Mesodermal cell (in vitro differentiated cells): ENCODE measurements at regions not wholly inside any gene's neighbourhood (a gene's known extent, or its start where the extent isn't known, plus 50 kb on each side); places are given as distances from the start of the nearest gene placed in this dataset.
"Not testable (repeated sequence)": the region's sequence is repeated elsewhere in the genome, so short reads cannot be mapped to it uniquely, and the experiment has no call there.

Source experiments
- H3K27ac ChIP-seq: 2 replicates; pipeline ENCODE4 v1.7.0; 2013; ENCODE audit warnings: mild to moderate bottlenecking, low read depth, low read length, moderate library complexity; ENCODE audit not compliant: severe bottlenecking
- H3K36me3 ChIP-seq: 2 replicates; pipeline ENCODE4 v1.7.1; 2013; ENCODE audit warnings: mild to moderate bottlenecking, low read length, moderate library complexity; ENCODE audit not compliant: control insufficient read depth, insufficient read depth
- H3K4me1 ChIP-seq: one replicate; pipeline ENCODE4 v1.7.1; 2013; ENCODE audit warnings: mild to moderate bottlenecking, low read length; ENCODE audit not compliant: insufficient read depth, control insufficient read depth, poor library complexity, severe bottlenecking
- H3K4me3 ChIP-seq: 2 replicates; pipeline ENCODE4 v1.7.0; 2013; ENCODE audit warnings: low read length, control low read depth, mild to moderate bottlenecking; ENCODE audit not compliant: insufficient read depth, poor library complexity, severe bottlenecking; ENCODE audit errors: extremely low read depth
- H3K9me3 ChIP-seq: 2 replicates; pipeline ENCODE4 v1.7.1; 2013; ENCODE audit warnings: mild to moderate bottlenecking, low read length, moderate library complexity; ENCODE audit not compliant: control insufficient read depth
- WGBS, 2 experiments: methylation state at CpG; one replicate each; pipeline ENCODE4 v1.1.5; 2013; ENCODE audit warnings: missing lambda C conversion rate in 2 of 2; ENCODE audit not compliant: insufficient coverage in 2 of 2; 5-methylcytosine and 5-hydroxymethylcytosine counted together

GRCh38 chr5:4023753-4024335 lies 428.2 kb downstream of the IRX1 start:
- H3K27ac ChIP-seq: no peak overlapping the region

GRCh38 chr5:4027088-4027734 lies 431.6 kb downstream of the IRX1 start:
- Histone ChIP-seq H3K9me3 (no peaks in the 10 kb centered on the region), H3K36me3 (no peaks in the 10 kb centered on the region), H3K27ac (no peak overlapping the region), H3K4me1 (no peaks in the 10 kb centered on the region), H3K4me3 (no peak overlapping the region)
- WGBS, 2 experiments: 90 to 92% methylated on average over 9 to 15 of the region's 17 CpGs

More at GRCh38 chr5:4023753-4024335, 428.2 kb downstream of the IRX1 start:
- H3K9me3 ChIP-seq: no peaks in the 10 kb centered on the region
- H3K36me3 ChIP-seq: no peaks in the 10 kb centered on the region
- no peak overlapping the region for H3K4me3 ChIP-seq
- H3K4me1 ChIP-seq: peaks cover 2% of the 10 kb centered on the region

GRCh38 chr5:4028384-4028783 lies 432.8 kb downstream of the IRX1 start:
- H3K9me3 ChIP-seq: no peaks in the 10 kb centered on the region
- no peak overlapping the region for H3K27ac ChIP-seq
- H3K4me1 ChIP-seq: no peaks in the 10 kb centered on the region
- WGBS, 2 experiments: 100% methylated on average over 1 of the region's 2 CpGs; no CpG with 5 or more reads in 1 of the 2 experiments
- H3K4me3 ChIP-seq: no peak overlapping the region
- no peaks in the 10 kb centered on the region for H3K36me3 ChIP-seq

- H3K27ac ChIP-seq, H3K36me3 ChIP-seq, H3K4me1 ChIP-seq, H3K9me3 ChIP-seq, H3K4me3 ChIP-seq: not testable (repeated sequence)
- no CpG with 5 or more reads among the region's 1 CpG for whole genome bisulfite sequencing, 2 experiments
Observed at GRCh38 chr5:4033546-4033945, 437.9 kb downstream of the IRX1 start.

DNA sequence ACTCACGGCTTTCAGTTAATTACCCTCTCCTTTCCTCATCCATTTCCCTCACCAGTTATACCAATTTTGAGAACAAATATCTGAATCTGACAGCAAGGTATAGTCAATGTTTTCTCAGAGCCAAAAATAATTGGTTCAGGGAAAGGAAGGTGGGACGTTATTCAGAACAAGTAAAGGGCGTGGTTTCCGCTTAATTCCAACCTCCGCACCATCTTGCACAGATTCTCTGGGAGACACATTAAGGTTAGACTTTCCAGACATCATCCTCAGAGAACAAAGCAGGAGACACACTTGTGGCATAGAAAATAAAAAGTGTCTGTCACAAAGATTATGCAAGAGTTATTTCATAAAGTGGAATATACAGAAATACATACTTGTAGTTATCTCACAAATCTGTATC lies 441.2 kb downstream of the IRX1 start:
- Histone ChIP-seq H3K27ac (no peak overlapping the region), H3K4me1 (no peaks in the 10 kb centered on the region), H3K4me3 (no peak overlapping the region), H3K36me3 (no peaks in the 10 kb centered on the region), H3K9me3 (no peaks in the 10 kb centered on the region)
- WGBS, 2 experiments: 100% methylated on average over 1 of the region's 5 CpGs; no CpG with 5 or more reads in 1 of the 2 experiments

- 95 to 96% methylated on average over 6 to 7 of the region's 8 CpGs for WGBS, 2 experiments
- Histone ChIP-seq H3K27ac (no peak overlapping the region), H3K4me1 (no peaks in the 10 kb centered on the region), H3K9me3 (no peaks in the 10 kb centered on the region), H3K4me3 (no peak overlapping the region), H3K36me3 (no peaks in the 10 kb centered on the region)
Observed at GRCh38 chr5:4038994-4039393, 443.4 kb downstream of the IRX1 start.

DNA sequence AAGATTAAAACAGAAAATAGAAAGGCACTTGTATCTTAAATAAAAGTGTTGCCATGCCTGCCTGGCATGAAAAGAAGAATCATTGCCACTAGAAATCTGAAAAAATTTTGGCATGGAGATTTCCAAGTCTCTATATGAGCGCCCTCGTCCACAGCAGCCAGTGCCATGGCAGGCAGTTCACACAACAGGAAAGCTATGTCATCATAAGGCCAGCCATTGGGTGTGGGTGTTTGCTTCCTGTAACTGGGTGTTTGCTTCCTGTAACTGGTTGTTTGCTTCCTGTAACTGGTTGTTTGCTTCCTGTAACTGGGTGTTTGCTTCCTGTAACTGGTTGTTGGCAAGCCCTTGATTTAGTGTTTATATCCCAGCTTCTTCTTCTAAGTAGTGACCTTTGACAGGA lies 446.7 kb downstream of the IRX1 start:
- H3K9me3 ChIP-seq: no peaks in the 10 kb centered on the region
- H3K27ac ChIP-seq: no peak overlapping the region
- H3K4me1 ChIP-seq: no peaks in the 10 kb centered on the region
- no peak overlapping the region for H3K4me3 ChIP-seq
- 92% methylated on average over 2 of the region's 2 CpGs; no CpG with 5 or more reads in 1 of the 2 experiments for WGBS, 2 experiments
- no peaks in the 10 kb centered on the region for H3K36me3 ChIP-seq

DNA sequence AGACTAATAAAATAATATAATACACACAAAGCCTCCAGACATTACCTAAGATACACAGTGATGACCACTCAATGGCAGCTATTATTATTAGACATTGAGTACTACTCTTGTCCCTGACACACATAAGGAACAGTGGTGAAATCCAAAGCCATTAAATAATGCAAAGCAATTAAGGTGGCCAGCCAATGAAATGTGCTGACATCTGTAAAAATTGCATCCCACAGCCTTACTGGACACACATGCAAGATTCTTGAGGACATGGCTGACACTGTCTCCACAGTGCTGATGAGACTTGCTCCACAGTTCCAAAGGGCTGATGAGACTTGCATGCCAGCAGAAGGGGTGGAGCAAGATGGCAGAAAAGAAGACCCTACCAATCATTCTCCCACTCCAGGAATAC lies 447.5 kb downstream of the IRX1 start:
- no peaks in the 10 kb centered on the region for H3K9me3 ChIP-seq
- no peaks in the 10 kb centered on the region for H3K4me1 ChIP-seq
- H3K27ac ChIP-seq: no peak overlapping the region
- no peak overlapping the region for H3K4me3 ChIP-seq
- no peaks in the 10 kb centered on the region for H3K36me3 ChIP-seq

GRCh38 chr5:4044881-4045280 lies 449.2 kb downstream of the IRX1 start:
- Histone ChIP-seq H3K4me3 (no peak overlapping the region), H3K9me3 (no peaks in the 10 kb centered on the region), H3K36me3 (no peaks in the 10 kb centered on the region), H3K27ac (no peak overlapping the region), H3K4me1 (no peaks in the 10 kb centered on the region)
- WGBS, 2 experiments: 92 to 100% methylated on average over 2 of the region's 2 CpGs

DNA sequence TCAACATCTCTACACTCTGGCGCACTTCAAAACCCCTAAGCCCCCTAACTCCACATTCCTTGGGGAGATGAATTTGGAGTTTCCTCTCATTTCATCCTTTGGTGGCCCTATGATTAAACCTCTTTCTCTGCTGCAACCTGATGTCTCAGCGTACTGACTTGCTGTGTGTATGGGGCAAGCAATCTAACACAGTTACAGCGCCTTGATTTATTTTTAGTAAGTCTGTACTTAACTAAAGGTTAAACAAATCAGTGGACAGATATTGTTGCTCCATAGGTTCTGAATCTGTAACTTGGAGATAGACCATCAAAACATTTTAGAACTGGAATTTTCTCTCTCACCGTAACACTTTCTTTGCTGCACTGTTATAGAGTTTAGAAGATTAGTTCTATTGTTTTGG lies 452.8 kb downstream of the IRX1 start:
- no peak overlapping the region for H3K27ac ChIP-seq
- no CpG with 5 or more reads among the region's 4 CpGs for WGBS, 2 experiments

GRCh38 chr5:4050203-4050602 lies 454.6 kb downstream of the IRX1 start:
- no peaks in the 10 kb centered on the region for H3K36me3 ChIP-seq
- WGBS, 2 experiments: 90% methylated on average over 3 of the region's 6 CpGs
- H3K4me1 ChIP-seq: no peaks in the 10 kb centered on the region
- no peak overlapping the region for H3K4me3 ChIP-seq
- no peaks in the 10 kb centered on the region for H3K9me3 ChIP-seq
- H3K27ac ChIP-seq: no peak overlapping the region

More for the DNA sequence above, 452.8 kb downstream of the IRX1 start:
- H3K4me1 ChIP-seq: no peaks in the 10 kb centered on the region
- no peaks in the 10 kb centered on the region for H3K9me3 ChIP-seq
- no peaks in the 10 kb centered on the region for H3K36me3 ChIP-seq
- H3K4me3 ChIP-seq: no peak overlapping the region
